Skeletal muscle tissue (tissue), 3 donors: ENCODE measurements at regions not wholly inside any gene's neighbourhood (a gene's known extent, or its start where the extent isn't known, plus 50 kb on each side); places are given as distances from the start of the nearest gene placed in this dataset.
"Not testable (repeated sequence)": the region's sequence is repeated elsewhere in the genome, so short reads cannot be mapped to it uniquely, and the experiment has no call there.

Source experiments
- H3K27ac ChIP-seq: one replicate; pipeline ENCODE4 v1.7.0; 2013; ENCODE audit warnings: mild to moderate bottlenecking, low read depth, low read length, inconsistent platforms
- H3K27me3 ChIP-seq, 3 donors: one replicate each; pipeline ENCODE4 v1.7.0; 2013; ENCODE audit warnings: low read length in 3 of 3; ENCODE audit not compliant: control insufficient read depth in 3 of 3, insufficient read depth in 3 of 3
- H3K36me3 ChIP-seq, 3 donors: one replicate each; pipeline ENCODE4 v1.7.0; 2013; ENCODE audit warnings: low read length in 3 of 3; ENCODE audit not compliant: control insufficient read depth in 3 of 3, insufficient read depth in 3 of 3
- H3K4me1 ChIP-seq, 3 donors: one replicate each; pipeline ENCODE4 v1.7.0; 2013; ENCODE audit warnings: low read length in 3 of 3, mild to moderate bottlenecking in 3 of 3; ENCODE audit not compliant: control insufficient read depth in 3 of 3, insufficient read depth in 3 of 3
- H3K4me3 ChIP-seq, 3 donors: one replicate each; pipeline ENCODE4 v1.7.0; 2013; ENCODE audit warnings: low read length in 3 of 3
- H3K9ac ChIP-seq, 3 donors: one replicate each; pipeline ENCODE4 v1.7.0; 2013; ENCODE audit warnings: low read length in 3 of 3, mild to moderate bottlenecking in 3 of 3, moderate library complexity in 2 of 3, low read depth in 1 of 3
- H3K9me3 ChIP-seq, 3 donors: one replicate each; pipeline ENCODE4 v1.7.0; 2013; ENCODE audit warnings: low read length in 3 of 3; ENCODE audit not compliant: control insufficient read depth in 3 of 3
- donor health status: Osteomylitis.

DNA sequence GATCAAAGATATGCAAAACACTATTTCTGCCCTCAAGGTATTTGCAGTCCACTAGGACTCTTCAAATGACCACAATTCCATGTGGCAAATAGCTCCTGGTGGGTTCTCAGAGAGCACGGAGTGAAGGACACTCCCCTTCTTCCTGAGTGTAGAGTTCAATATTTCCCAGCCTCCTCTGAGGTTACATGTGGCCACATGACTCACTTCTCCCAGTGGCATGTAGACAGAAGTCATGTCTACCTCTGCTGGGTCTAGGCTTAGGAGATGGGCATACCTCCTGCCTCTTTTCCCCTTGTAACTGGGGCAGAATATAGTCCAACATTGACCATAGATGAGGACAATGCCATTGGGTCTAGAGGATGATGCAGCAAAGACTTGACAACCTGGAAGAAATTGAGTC, 191.4 kb downstream of the MIS18A start:
- H3K27me3 ChIP-seq = no peaks in the 10 kb centered on the region
- no peak overlapping the region for H3K9ac ChIP-seq
- H3K4me3 ChIP-seq = no peak overlapping the region
- H3K27ac ChIP-seq = no peak overlapping the region
- no peaks in the 10 kb centered on the region for H3K4me1 ChIP-seq
- H3K9me3 ChIP-seq = no peaks in the 10 kb centered on the region
- no peaks in the 10 kb centered on the region for H3K36me3 ChIP-seq

- Histone ChIP-seq H3K27ac (no peak overlapping the region), H3K36me3 (no peaks in the 10 kb centered on the region), H3K4me1 (no peaks in the 10 kb centered on the region), H3K4me3 (no peak overlapping the region), H3K27me3 (no peaks in the 10 kb centered on the region), H3K9ac (no peak overlapping the region), H3K9me3 (no peaks in the 10 kb centered on the region)
Measured at GRCh38 chr21:32083197-32083596, 195.7 kb downstream of the MIS18A start.

DNA sequence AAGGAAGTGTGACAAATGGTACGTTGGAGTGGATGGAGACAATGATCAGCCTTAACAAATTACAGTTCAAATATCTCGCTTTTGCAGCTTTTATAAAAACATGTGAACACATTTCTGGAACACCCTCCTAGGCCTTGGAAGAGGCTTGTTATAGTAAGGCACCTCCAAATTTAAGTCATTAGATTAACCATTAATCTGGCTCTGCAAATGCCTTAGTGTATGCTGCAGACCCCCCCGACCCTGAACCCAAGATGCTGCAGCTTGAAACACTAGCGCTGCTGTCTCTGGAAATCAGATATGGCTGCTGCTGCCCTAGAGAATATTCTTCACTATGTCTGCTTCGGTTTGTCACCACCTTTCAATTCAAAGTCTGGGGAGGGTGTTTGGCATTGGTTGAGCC, 196.4 kb downstream of the MIS18A start:
- no peaks in the 10 kb centered on the region for H3K36me3 ChIP-seq
- no peak overlapping the region for H3K9ac ChIP-seq
- H3K4me1 ChIP-seq = no peaks in the 10 kb centered on the region
- no peaks in the 10 kb centered on the region for H3K9me3 ChIP-seq
- no peak overlapping the region for H3K4me3 ChIP-seq
- H3K27ac ChIP-seq = no peak overlapping the region
- H3K27me3 ChIP-seq = no peaks in the 10 kb centered on the region

DNA sequence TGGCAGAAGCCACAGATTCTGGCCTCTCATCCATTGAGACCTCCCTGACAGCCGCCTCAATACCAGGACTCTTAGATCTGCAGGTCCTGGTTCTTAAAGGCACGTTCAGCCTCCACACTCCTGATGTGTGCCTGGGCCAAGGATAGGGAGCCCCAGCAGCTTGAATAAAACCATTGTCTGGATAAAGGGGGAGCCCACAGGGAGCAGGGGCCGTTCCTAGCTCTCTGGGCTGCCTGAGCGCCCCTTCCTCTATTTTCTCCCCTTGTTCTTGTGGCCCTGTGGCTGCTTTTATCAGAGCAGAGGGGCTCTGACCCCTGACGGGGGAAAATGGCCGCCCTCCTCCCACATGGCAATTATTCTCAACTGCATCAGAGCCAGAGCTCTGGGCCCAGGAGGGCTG, 200.8 kb downstream of the HUNK start:
- Histone ChIP-seq H3K9me3 (no peaks in the 10 kb centered on the region), H3K9ac (no peak overlapping the region), H3K27me3 (no peaks in the 10 kb centered on the region), H3K4me3 (no peak overlapping the region), H3K36me3 (no peaks in the 10 kb centered on the region), H3K4me1 (no peaks in the 10 kb centered on the region), H3K27ac (no peak overlapping the region)

- Histone ChIP-seq H3K4me1 (no peaks in the 10 kb centered on the region), H3K9ac (no peak overlapping the region), H3K27ac (no peak overlapping the region)
Measured at GRCh38 chr21:32073190-32073589, 200.4 kb downstream of the HUNK start.

GRCh38 chr21:32071620-32072019, 198.8 kb downstream of the HUNK start:
- H3K27me3 ChIP-seq, H3K9ac ChIP-seq, H3K36me3 ChIP-seq, H3K27ac ChIP-seq, H3K9me3 ChIP-seq, H3K4me1 ChIP-seq, H3K4me3 ChIP-seq: not testable (repeated sequence)

More at GRCh38 chr21:32073190-32073589, 200.4 kb downstream of the HUNK start:
- Histone ChIP-seq H3K27me3 (no peaks in the 10 kb centered on the region), H3K9me3 (no peaks in the 10 kb centered on the region), H3K36me3 (no peaks in the 10 kb centered on the region), H3K4me3 (no peak overlapping the region)

DNA sequence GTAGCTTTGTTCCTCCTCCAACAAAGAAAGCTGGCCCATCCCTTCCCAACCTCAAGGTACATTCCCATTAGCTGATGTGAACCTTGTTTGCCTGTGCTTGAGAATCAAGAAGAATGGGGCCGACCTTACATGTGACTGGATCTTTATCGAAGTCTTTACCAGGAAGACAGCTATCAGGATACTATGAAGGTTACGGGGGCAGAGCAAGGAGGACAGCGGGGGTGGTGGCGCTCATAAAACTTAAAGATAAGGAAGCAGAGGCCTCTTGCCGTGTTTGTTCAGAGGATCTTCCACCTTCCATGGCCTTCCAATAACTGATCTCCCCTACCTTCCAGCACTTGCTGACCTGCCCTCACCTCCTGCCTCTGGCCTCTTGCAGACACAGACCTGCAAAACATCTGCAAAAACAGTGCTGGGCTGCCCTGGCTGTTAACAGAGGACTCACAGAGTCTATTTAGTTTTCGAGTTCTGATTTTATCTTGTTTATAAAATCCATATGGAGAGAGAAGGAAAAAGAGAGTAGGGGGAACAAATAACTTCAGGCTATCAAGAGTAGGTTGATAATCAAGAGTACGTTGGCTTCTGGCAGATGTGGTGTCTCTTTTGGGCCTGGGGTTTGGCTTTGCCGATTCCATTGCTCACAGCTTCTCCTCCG, 198.0 kb downstream of the HUNK start:
- H3K9me3 ChIP-seq = no peaks in the 10 kb centered on the region
- H3K27me3 ChIP-seq = no peaks in the 10 kb centered on the region
- no peak overlapping the region for H3K9ac ChIP-seq
- no peaks in the 10 kb centered on the region for H3K36me3 ChIP-seq
- H3K4me3 ChIP-seq = no peak overlapping the region
- no peaks in the 10 kb centered on the region for H3K4me1 ChIP-seq
- no peak overlapping the region for H3K27ac ChIP-seq

- Histone ChIP-seq H3K9ac (no peak overlapping the region), H3K27ac (no peak overlapping the region), H3K27me3 (no peaks in the 10 kb centered on the region), H3K4me3 (no peak overlapping the region), H3K36me3 (no peaks in the 10 kb centered on the region), H3K9me3 (no peaks in the 10 kb centered on the region), H3K4me1 (no peaks in the 10 kb centered on the region)
Measured at GRCh38 chr21:32070126-32070525, 197.3 kb downstream of the HUNK start.

- Histone ChIP-seq H3K27ac (no peak overlapping the region), H3K4me3 (no peak overlapping the region), H3K36me3 (no peaks in the 10 kb centered on the region), H3K27me3 (no peaks in the 10 kb centered on the region), H3K9ac (no peak overlapping the region), H3K9me3 (no peaks in the 10 kb centered on the region), H3K4me1 (no peaks in the 10 kb centered on the region)
Measured at GRCh38 chr21:32065654-32066053, 192.8 kb downstream of the HUNK start.

DNA sequence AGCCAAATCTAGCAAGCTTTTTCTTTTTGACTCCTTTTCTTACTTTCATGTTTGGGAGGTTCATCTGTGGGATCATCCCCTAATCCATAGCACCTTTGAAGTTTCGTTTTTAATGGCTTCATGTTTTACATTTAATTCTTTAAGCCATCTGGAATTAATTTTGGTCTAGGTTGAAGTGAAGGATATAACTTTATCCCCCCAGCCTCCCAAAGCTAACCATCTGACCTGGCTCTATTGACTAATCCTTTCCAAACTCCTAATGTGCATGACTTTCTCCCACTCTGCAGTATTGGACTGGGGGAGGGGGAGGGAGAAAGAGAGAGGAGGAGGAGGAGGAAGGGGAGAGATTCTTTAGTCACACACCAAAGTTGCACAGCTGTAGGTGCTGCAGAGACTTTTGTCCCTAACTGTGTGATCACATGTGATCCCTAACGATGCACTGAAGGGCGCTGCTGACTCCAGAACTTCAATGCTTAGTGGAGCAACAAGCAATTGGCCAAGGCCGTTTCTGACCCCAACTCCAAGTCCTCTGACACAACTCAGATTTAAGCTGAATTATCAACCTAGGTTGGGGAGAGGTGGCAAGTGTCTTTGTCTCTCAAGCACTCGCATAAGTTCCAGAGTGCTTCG, 191.6 kb downstream of the HUNK start:
- Histone ChIP-seq H3K4me3 (no peak overlapping the region), H3K9ac (no peak overlapping the region), H3K27ac (no peak overlapping the region), H3K9me3 (no peaks in the 10 kb centered on the region), H3K36me3 (no peaks in the 10 kb centered on the region), H3K27me3 (no peaks in the 10 kb centered on the region), H3K4me1 (no peaks in the 10 kb centered on the region)
